Heart left ventricle (tissue), 16 donors: ENCODE measurements at regions not wholly inside any gene's neighbourhood (a gene's known extent, or its start where the extent isn't known, plus 50 kb on each side); places are given as distances from the start of the nearest gene placed in this dataset.
A peak's percentile ranks its signal among the peaks of the same experiment; 100 is the strongest.

Source experiments
- ATAC-seq, 4 donors: fragments of 200-7000 bp; cut with Tn5 transposase; one replicate each; pipeline ENCODE4 v1.9.1; 2020 to 2022; ENCODE audit warnings: moderate library complexity in 4 of 4, mild to moderate bottlenecking in 3 of 4, moderate number of reproducible peaks in 1 of 4
- DNase-seq, 5 donors: peaks; one replicate each; pipeline ENCODE4 v3.0.0-alpha.2; 2020
- H3K27ac ChIP-seq, 12 donors: fragments of 200-600 bp; sonication (generic) in 4 of 12; one replicate each; pipeline versions ENCODE4 v1.5.0 to v1.8.0; 2016 to 2022; ENCODE audit warnings: mild to moderate bottlenecking in 2 of 12
- H3K27me3 ChIP-seq, 9 donors: fragments of 200-600 bp; sonication (generic) in 2 of 9; one replicate each; pipeline versions ENCODE4 v1.5.1 to v1.8.0; 2016 to 2022; ENCODE audit warnings: mild to moderate bottlenecking in 3 of 9
- H3K36me3 ChIP-seq, 9 donors: fragments of 200-600 bp; sonication (generic) in 2 of 9; one replicate each; pipeline versions ENCODE4 v1.5.0 to v1.8.0; 2018 to 2022; ENCODE audit warnings: mild to moderate bottlenecking in 2 of 9
- H3K4me1 ChIP-seq, 12 donors: fragments of 200-600 bp; sonication (generic) in 4 of 12; one replicate each; pipeline versions ENCODE4 v1.5.0 to v1.8.0; 2016 to 2022; ENCODE audit warnings: mild to moderate bottlenecking in 3 of 12
- H3K4me3 ChIP-seq, 12 donors: fragments of 200-600 bp; sonication (generic) in 4 of 12; one replicate each; pipeline versions ENCODE4 v1.5.0 to v1.8.0; 2017 to 2022; ENCODE audit warnings: mild to moderate bottlenecking in 9 of 12, moderate library complexity in 4 of 12
- H3K9me3 ChIP-seq, 12 donors: fragments of 200-600 bp; sonication (generic) in 4 of 12; one replicate each; pipeline versions ENCODE4 v1.5.0 to v1.8.0; 2016 to 2022; ENCODE audit warnings: mild to moderate bottlenecking in 1 of 12
- CTCF ChIP-seq, 12 donors: fragments of 200-600 bp; sonication (generic) in 4 of 12; IDR thresholded peaks; one replicate each; pipeline versions ENCODE4 v1.5.0 to v1.8.0; 2018 to 2022; ENCODE audit warnings: antibody characterized with exemption in 12 of 12, mild to moderate bottlenecking in 5 of 12
- POLR2A ChIP-seq, 2 donors: fragments of 450-650 bp; IDR thresholded peaks; one replicate each; pipeline ENCODE4 v1.6.1; 2017; ENCODE audit warnings: antibody characterized with exemption in 2 of 2, mild to moderate bottlenecking in 2 of 2, moderate library complexity in 2 of 2
- WGBS, 4 donors: extraction: QIAGEN DNeasy Blood & Tissue Kit in 2 of 4; methylation state at CpG; one replicate each; pipeline versions ENCODE4 v1.1.5 to v1.1.7; 2013 to 2018; 5-methylcytosine and 5-hydroxymethylcytosine counted together
- intact Hi-C, 10 donors: fragments of 100-400 bp; cut with DNase I; formaldehyde crosslinking; loops; one replicate each; pipeline versions ENCODE4 v1.11.1 to v1.14.2; 2022
- donor health status: ischemic (EF 13 %, LVEDD 7.1; RV severe dilation, severe dysfunction).
- donor health status: healthy with polysubstance abuse.
- donor health status: DM: no; HTN: yes; CAD: no.
- donor health status: DM: no; HTN: no; CAD: no.
- donor health status: ischemic (EF 25% LVEDD 6.9; RV normal size, moderate dysfunction).
- donor health status: ischemic (EF 25% LVEDD 5.7; RV mildly dilated, moderate dysfunction).
- donor health status: healthy.
- donor health status: DM: yes; HTN: yes; CAD: no.
- donor health status: ischemic (EF 35%, LVEDD 5.7; RV mildly dilated, moderate dysfunction).
- donor health status: nonischemic (EF 11% LVEDD 7.7; RV severe dilation, severe dysfunction).
- donor health status: DM: yes; HTN: yes; CAD: no.
- donor health status: PGD.
- donor health status: ischemic (EF 29% LVEDD 5.4; RV normal size, mild dysfunction).
- donor health status: nonischemic (EF 23%, LVEDD 6.1; RV moderate dilation, normal function).

- DNase-seq (no peak), ATAC-seq (no peak)
- WGBS, 4 donors = 70 to 93% (median 85%) methylated on average over 3 of the region's 3 CpGs
- H3K27ac ChIP-seq = peak overlapping the region in 1 of 12 donors; percentile 81
- no peaks in the 10 kb centered on the region for H3K27me3 ChIP-seq
- intact Hi-C loops = no loop called here
- no peaks in the 10 kb centered on the region for H3K36me3 ChIP-seq
- H3K4me3 ChIP-seq = no peak overlapping the region
- no peak for TF ChIP-seq CTCF (IDR thresholded peaks at IDR 0.05)
- TF ChIP-seq POLR2A (IDR thresholded peaks at IDR 0.05) = no peak
- no peaks in the 10 kb centered on the region for H3K9me3 ChIP-seq
- H3K4me1 ChIP-seq = peaks cover 0 to 48% (median 7%) of the 10 kb centered on the region in 12 donors
Measured at GRCh38 chr3:124609402-124609801, 120.8 kb upstream of the UMPS start.

- TF ChIP-seq CTCF (IDR thresholded peaks at IDR 0.05) (no peak), POLR2A (IDR thresholded peaks at IDR 0.05) (no peak)
- DNase-seq (no peak), ATAC-seq (no peak)
- Histone ChIP-seq H3K36me3 (no peaks in the 10 kb centered on the region), H3K4me1 (peaks cover 0 to 47% (median 7%) of the 10 kb centered on the region in 12 donors), H3K4me3 (no peak overlapping the region), H3K27ac (no peak overlapping the region), H3K9me3 (no peaks in the 10 kb centered on the region), H3K27me3 (no peaks in the 10 kb centered on the region)
- 85 to 100% (median 95%) methylated on average over 1 of the region's 1 CpG for WGBS, 4 donors
- intact Hi-C loops = no loop called here
Measured at GRCh38 chr3:124610130-124610529, 120.1 kb upstream of the UMPS start.

- TF ChIP-seq POLR2A (IDR thresholded peaks at IDR 0.05) (no peak), CTCF (IDR thresholded peaks at IDR 0.05) (no peak)
- Histone ChIP-seq H3K27ac (peak overlapping the region in 2 of 12 donors; percentile 6 to 17), H3K9me3 (no peaks in the 10 kb centered on the region), H3K27me3 (no peaks in the 10 kb centered on the region), H3K4me3 (no peak overlapping the region), H3K36me3 (no peaks in the 10 kb centered on the region), H3K4me1 (peaks cover 0 to 44% (median 10%) of the 10 kb centered on the region in 12 donors)
- ATAC-seq (no peak), DNase-seq (no peak)
- intact Hi-C loops = no loop called here
- 50 to 65% (median 62%) methylated on average over 4 of the region's 4 CpGs for WGBS, 4 donors
Measured at GRCh38 chr3:124611520-124611919, 118.7 kb upstream of the UMPS start.

- TF ChIP-seq POLR2A (IDR thresholded peaks at IDR 0.05) = no peak
- no peak for TF ChIP-seq CTCF (IDR thresholded peaks at IDR 0.05)
- Histone ChIP-seq H3K27ac (peak overlapping the region; percentile 57 to 93 (median 74)), H3K9me3 (no peaks in the 10 kb centered on the region), H3K4me1 (peaks cover 0 to 49% (median 20%) of the 10 kb centered on the region in 12 donors), H3K27me3 (no peaks in the 10 kb centered on the region), H3K4me3 (no peak overlapping the region), H3K36me3 (no peaks in the 10 kb centered on the region)
- 38 to 67% (median 51%) methylated on average over 1 of the region's 1 CpG for WGBS, 4 donors
- peak; percentile 87 to 95 (median 90) for ATAC-seq
- peak in 4 of 5 donors; percentile 75 to 87 (median 82) for DNase-seq
- intact Hi-C loops = loop anchor here in 1 of 10 donors (2.0 kb wide), 1 partner anchor 13 kb away; no protein-coding TSS in a partner anchor
Measured at GRCh38 chr3:124615896-124616543, 114.2 kb upstream of the UMPS start.
